ENCODE measurements at regions not wholly inside any gene's neighbourhood (a gene's known extent, or its start where the extent isn't known, plus 50 kb on each side); places are given as distances from the start of the nearest gene placed in this dataset.

- TF ChIP-seq CTCF (IDR thresholded peaks at IDR 0.05) (no peak), POLR2A (IDR thresholded peaks at IDR 0.05) (no peak)
Observed at GRCh38 chr11:130536106-130537040, 87.9 kb downstream of the ADAMTS15 start.
